ENCODE measurements at regions not wholly inside any gene's neighbourhood (a gene's known extent, or its start where the extent isn't known, plus 50 kb on each side); places are given as distances from the start of the nearest gene placed in this dataset.

GRCh38 chr3:82261013-82261412 lies 499.6 kb upstream of the GBE1 start:
- H3K36me3 ChIP-seq (ENCODE audit: control insufficient read depth, insufficient read depth, low read length), result no peaks in the 10 kb centered on the region
- H3K27me3 ChIP-seq (ENCODE audit: control insufficient read depth in 2 of 2, insufficient read depth in 2 of 2, low read length in 2 of 2), result no peaks in the 10 kb centered on the region
- no peaks in the 10 kb centered on the region for H3K79me2 ChIP-seq (ENCODE audit: control insufficient read depth, insufficient read depth, low read length)
- no peak overlapping the region for H2AFZ ChIP-seq (ENCODE audit: low read depth, low read length)
- ChIA-PET POLR2A (no interaction called here), CTCF (ENCODE audit: low intra/inter-chr PET ratio) (no interaction called here)
- in situ Hi-C loops (cut with MboI) (no loop called here), intact Hi-C loops (cut with micrococcal nuclease) (no loop called here)
- no peak overlapping the region for H3K4me3 ChIP-seq
- H4K20me1 ChIP-seq (replicated peaks; ENCODE audit: control insufficient read depth, insufficient read depth, low read length), result no peaks in the 10 kb centered on the region
- H3K9me1 ChIP-seq (ENCODE audit: control insufficient read depth, insufficient read depth, low read length), result no peaks in the 10 kb centered on the region
- ATAC-seq, result no peak
- H3K9me3 ChIP-seq (replicated peaks; ENCODE audit: control insufficient read depth, insufficient read depth, low read depth, low read length), result no peaks in the 10 kb centered on the region
- WGBS (ENCODE audit: insufficient coverage, low coverage, missing lambda C conversion rate), result 0% methylated on average over 1 of the region's 1 CpG
- H3K4me1 ChIP-seq (replicated peaks in 1 of 2; ENCODE audit: control insufficient read depth in 2 of 2, insufficient read depth in 2 of 2, low read length in 2 of 2), result no peaks in the 10 kb centered on the region
- no peak for FAIRE-seq
- no peak for TF ChIP-seq RREB1 (CRISPR knock-in tag; IDR thresholded peaks at IDR 0.05)
- no peak for TF ChIP-seq UBTF (IDR thresholded peaks at IDR 0.05; ENCODE audit: borderline replicate concordance in 1 of 2, low read depth in 2 of 2, low read length in 2 of 2)
- TF ChIP-seq CREB1 (IDR thresholded peaks at IDR 0.05), result no peak
- TF ChIP-seq CREB1 (CRISPR knock-in tag; IDR thresholded peaks at IDR 0.05), result no peak
- TF ChIP-seq ZZZ3 (IDR thresholded peaks at IDR 0.05), result no peak
- no peak for TF ChIP-seq ZNF395 (CRISPR knock-in tag; IDR thresholded peaks at IDR 0.05)
- TF ChIP-seq SRSF3 (IDR thresholded peaks at IDR 0.05; ENCODE audit: insufficient read depth, low read length), result no peak
- H3K4me2 ChIP-seq (ENCODE audit: insufficient read depth, low read length), result no peak overlapping the region
- H3K27ac ChIP-seq (ENCODE audit: extremely low read depth, low read depth, low read length), result no peak overlapping the region
- H3K9ac ChIP-seq (ENCODE audit: insufficient read depth in 1 of 2, low read depth in 2 of 2, low read length in 2 of 2), result no peak overlapping the region
- BruUV-seq (replicated peaks), result no TSS peak
- no peak for DNase-seq (ENCODE audit: extremely low read depth in 1 of 4, low spot score in 3 of 4)
